ENCODE measurements at regions not wholly inside any gene's neighbourhood (a gene's known extent, or its start where the extent isn't known, plus 50 kb on each side); places are given as distances from the start of the nearest gene placed in this dataset.

DNA sequence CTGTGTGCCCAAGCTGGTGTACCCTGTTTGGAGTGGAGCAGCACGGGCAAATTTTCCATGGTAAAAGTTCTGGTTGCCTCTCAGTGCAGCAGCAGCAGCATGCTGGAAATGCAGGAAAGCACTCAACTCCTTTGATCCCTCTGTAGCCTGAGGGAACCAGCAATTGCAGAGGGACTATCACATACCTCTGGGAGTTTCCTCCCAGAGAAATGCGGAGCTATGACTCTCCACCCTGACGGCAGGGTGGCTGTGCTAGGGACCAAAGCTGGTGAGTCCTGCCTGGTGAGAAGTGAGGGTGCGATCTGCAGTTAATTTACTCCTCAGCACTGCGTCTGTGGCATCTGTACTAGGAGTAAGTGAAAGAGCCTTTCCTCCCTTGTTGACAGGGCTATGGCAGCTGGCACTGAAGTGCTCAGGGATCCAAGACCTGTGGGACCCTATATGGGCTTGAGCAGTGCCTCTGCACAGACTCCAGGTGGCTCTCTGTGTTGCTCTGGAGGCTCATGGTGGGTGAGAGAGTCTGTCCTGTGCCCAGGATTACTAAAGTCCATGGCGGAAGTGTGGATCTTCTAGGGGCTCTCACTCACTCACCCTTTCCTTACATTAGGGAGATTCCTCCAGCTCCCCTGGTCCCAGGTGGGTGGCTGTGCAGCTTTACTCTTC is 601.2 kb upstream of the TYRP1 start:
- no peak overlapping the region for H3K4me3 ChIP-seq (ENCODE audit: low read length)
- TF ChIP-seq, protein P1, sequence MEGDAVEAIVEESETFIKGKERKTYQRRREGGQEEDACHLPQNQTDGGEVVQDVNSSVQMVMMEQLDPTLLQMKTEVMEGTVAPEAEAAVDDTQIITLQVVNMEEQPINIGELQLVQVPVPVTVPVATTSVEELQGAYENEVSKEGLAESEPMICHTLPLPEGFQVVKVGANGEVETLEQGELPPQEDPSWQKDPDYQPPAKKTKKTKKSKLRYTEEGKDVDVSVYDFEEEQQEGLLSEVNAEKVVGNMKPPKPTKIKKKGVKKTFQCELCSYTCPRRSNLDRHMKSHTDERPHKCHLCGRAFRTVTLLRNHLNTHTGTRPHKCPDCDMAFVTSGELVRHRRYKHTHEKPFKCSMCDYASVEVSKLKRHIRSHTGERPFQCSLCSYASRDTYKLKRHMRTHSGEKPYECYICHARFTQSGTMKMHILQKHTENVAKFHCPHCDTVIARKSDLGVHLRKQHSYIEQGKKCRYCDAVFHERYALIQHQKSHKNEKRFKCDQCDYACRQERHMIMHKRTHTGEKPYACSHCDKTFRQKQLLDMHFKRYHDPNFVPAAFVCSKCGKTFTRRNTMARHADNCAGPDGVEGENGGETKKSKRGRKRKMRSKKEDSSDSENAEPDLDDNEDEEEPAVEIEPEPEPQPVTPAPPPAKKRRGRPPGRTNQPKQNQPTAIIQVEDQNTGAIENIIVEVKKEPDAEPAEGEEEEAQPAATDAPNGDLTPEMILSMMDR (conservative IDR thresholded peaks at IDR 0.05; ENCODE audit: low read length), result no peak
- DNase-seq (ENCODE audit: low read depth), result no peak

DNA sequence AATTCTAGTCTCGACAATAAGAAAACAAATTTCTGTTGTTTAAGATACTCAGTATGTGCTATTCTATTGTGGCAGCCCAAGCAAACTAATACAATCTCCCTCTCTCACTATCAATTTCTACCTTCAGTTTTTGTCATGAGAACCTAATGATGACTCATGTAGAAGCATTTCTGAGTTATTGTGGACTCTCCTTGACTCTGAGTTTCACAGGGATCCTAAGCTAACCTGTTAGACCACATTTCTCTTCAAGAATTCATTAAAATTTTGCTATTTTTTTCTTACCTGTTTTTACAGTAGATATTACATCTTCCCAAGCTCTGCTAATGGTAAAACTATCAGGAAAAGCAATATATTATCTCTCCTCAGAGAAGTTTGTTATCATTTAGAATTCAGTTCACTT is 599.1 kb upstream of the TYRP1 start:
- H3K4me3 ChIP-seq (ENCODE audit: low read length), result no peak overlapping the region
- TF ChIP-seq, protein P1 (conservative IDR thresholded peaks at IDR 0.05; ENCODE audit: low read length), result no peak
- no peak for DNase-seq (ENCODE audit: low read depth)

DNA sequence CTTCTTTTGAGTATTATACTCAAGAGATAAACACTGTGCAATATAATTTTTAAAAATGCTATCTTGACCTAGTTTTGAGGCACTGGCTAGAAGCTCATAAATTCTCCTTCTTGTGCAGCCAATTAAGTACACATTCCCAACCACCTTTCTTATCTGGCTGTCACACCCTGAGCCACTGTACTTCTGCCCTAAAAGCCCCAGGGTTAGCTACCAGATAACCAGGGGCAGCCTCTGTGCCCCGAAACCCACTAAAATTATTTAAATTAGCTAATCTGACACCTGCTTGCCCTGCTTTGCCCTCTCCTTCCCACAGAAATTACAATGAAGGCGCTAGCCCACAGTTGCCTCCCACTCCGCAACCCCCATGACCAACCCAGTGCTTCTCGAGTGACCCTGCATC is 597.3 kb upstream of the TYRP1 start:
- no peak for DNase-seq (ENCODE audit: low read depth)
- TF ChIP-seq, protein P1 (conservative IDR thresholded peaks at IDR 0.05; ENCODE audit: low read length), result no peak
- no peak overlapping the region for H3K4me3 ChIP-seq (ENCODE audit: low read length)

DNA sequence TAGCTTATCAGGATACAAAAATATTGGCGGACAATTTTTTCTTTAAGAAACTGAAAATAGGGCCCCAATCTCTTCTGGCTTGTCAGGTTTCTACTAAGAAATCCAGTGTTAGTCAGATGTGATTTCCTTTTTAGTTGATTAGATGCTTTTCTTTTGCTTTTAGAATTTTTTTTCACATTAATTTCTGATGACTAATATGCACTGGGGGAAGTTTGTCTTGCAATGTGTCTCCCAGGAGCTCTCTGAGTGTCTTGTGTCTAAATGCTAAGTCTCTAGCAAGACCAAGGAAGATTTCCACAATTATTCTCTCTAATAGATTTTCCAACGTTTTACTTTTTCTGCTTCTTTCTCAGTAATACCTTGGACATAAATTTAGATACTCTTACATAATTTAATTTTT is 559.8 kb upstream of the TYRP1 start:
- no peak overlapping the region for H3K4me3 ChIP-seq (ENCODE audit: low read length)
- no peak for DNase-seq (ENCODE audit: low read depth)
- TF ChIP-seq, protein P1 (conservative IDR thresholded peaks at IDR 0.05; ENCODE audit: low read length), result no peak

DNA sequence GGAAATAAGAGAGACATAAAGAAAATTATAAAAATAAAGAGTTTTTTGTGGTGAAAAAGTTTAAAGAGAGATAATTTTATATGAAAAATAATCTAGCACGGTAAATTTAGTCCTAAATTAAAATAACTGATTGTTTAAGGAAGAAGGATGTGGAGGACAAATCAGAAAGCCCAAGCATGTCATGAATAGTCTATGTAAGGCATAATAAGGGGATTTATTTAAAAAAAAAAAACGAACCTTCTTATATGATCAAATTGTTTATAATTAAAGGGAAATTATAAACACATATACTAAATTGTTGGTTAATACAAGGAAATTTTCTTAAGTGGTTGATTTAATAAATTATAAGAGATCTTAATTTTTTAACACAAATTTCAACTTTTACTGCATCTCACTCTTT is 551.8 kb upstream of the TYRP1 start:
- no peak overlapping the region for H3K4me3 ChIP-seq (ENCODE audit: low read length)
- TF ChIP-seq, protein P1 (conservative IDR thresholded peaks at IDR 0.05; ENCODE audit: low read length), result no peak
- no peak for DNase-seq (ENCODE audit: low read depth)

DNA sequence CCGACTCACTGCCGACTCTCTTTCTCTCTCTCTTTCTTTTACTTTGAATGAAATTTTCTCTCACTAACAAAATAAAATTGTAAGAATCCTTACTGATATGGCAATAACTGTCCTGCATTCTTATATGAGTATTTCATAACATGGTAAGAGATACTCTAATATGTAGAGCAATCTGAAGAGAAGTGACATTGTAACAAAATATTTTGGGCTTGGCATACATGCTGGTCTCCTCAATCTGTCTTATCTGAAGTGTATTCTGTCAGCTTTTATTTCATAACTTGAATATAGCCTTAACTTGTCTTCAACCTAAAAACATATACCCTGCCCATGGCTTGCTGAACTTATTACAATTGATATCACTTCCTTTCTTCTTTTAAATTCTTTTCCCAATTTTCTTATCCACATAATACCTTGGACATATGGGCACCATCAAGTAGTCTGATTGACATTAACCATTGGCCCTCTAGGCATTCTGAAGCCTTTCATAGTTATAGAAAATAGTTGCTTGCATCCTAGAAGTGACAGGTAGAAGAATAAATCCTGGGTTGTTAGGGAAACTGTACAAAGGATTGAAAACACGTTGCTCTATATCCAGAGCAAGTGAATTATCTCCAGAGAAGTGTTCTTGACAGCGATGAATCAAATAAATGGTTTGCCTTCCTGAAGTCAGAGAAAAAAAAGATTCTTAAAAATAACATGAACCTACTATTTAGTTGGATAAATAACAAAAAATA is 537.6 kb upstream of the TYRP1 start:
- no peak overlapping the region for H3K4me3 ChIP-seq (ENCODE audit: low read length)
- no peak for DNase-seq (ENCODE audit: low read depth)
- TF ChIP-seq, protein P1 (conservative IDR thresholded peaks at IDR 0.05; ENCODE audit: low read length), result no peak
